DOHH2 (cell line): ENCODE measurements at regions not wholly inside any gene's neighbourhood (a gene's known extent, or its start where the extent isn't known, plus 50 kb on each side); places are given as distances from the start of the nearest gene placed in this dataset.

Source experiments
- H3F3A ChIP-seq: fragments of 200-600 bp; sonication (generic), shearing (Covaris generic); 2 replicates; pipeline ENCODE4 v1.6.0; 2016; ENCODE audit warnings: antibody characterized with exemption, mild to moderate bottlenecking; ENCODE audit not compliant: control insufficient read depth, insufficient read depth
- H3K27ac ChIP-seq: fragments of 200-600 bp; sonication (generic); 2 replicates; pipeline ENCODE4 v1.5.1; 2014; ENCODE audit warnings: low read depth, mild to moderate bottlenecking, low read length, moderate library complexity
- H3K27me3 ChIP-seq: fragments of 200-600 bp; sonication (generic); 2 replicates; pipeline ENCODE4 v1.6.1; 2014; ENCODE audit warnings: mild to moderate bottlenecking, low read length, mixed read lengths; ENCODE audit not compliant: control insufficient read depth
- H3K36me3 ChIP-seq: fragments of 200-600 bp; sonication (generic); 2 replicates; pipeline ENCODE4 v1.6.1; 2014; ENCODE audit warnings: mild to moderate bottlenecking, low read length, moderate library complexity, mixed read lengths; ENCODE audit not compliant: control insufficient read depth
- H3K4me1 ChIP-seq: fragments of 200-600 bp; sonication (generic); 2 replicates; pipeline ENCODE4 v1.6.1; 2014; ENCODE audit warnings: mild to moderate bottlenecking, low read length, mixed read lengths; ENCODE audit not compliant: control insufficient read depth
- H3K4me2 ChIP-seq: fragments of 200-600 bp; sonication (generic); 2 replicates; pipeline ENCODE4 v1.6.0; 2014; ENCODE audit warnings: mild to moderate bottlenecking, low read length, moderate library complexity
- H3K4me3 ChIP-seq: fragments of 200-600 bp; sonication (generic); 2 replicates; pipeline ENCODE4 v1.5.1; 2014; ENCODE audit warnings: mild to moderate bottlenecking, low read length, mixed read lengths
- H3K79me2 ChIP-seq: fragments of 200-600 bp; sonication (generic); 2 replicates; pipeline ENCODE4 v1.6.1; 2014; ENCODE audit warnings: mild to moderate bottlenecking, low read length, mixed read lengths; ENCODE audit not compliant: control insufficient read depth
- H3K9me2 ChIP-seq: fragments of 200-600 bp; sonication (generic); replicated peaks from 2 replicates; pipeline ENCODE4 v1.6.1; 2014; ENCODE audit warnings: mild to moderate bottlenecking, low read length, mixed read lengths; ENCODE audit not compliant: control insufficient read depth
- H3K9me3 ChIP-seq: fragments of 200-600 bp; sonication (generic); 2 replicates; pipeline ENCODE4 v1.6.1; 2014; ENCODE audit warnings: antibody characterized with exemption, low read length, mixed read lengths; ENCODE audit not compliant: control insufficient read depth, insufficient read depth
- H4K20me1 ChIP-seq: fragments of 200-600 bp; sonication (generic); 2 replicates; pipeline ENCODE4 v1.6.0; 2014; ENCODE audit warnings: low read depth, mild to moderate bottlenecking, antibody characterized with exemption, low read length, moderate library complexity; ENCODE audit not compliant: control insufficient read depth, insufficient read depth
- CTCF ChIP-seq: fragments of 200-600 bp; sonication (generic); IDR thresholded peaks from one replicate; pipeline ENCODE4 v1.5.1; 2014; ENCODE audit warnings: antibody characterized with exemption, mild to moderate bottlenecking, low read depth, low read length; ENCODE audit not compliant: poor library complexity, severe bottlenecking
- EZH2phosphoT487 ChIP-seq: fragments of 200-600 bp; sonication (generic); IDR thresholded peaks from 2 replicates; pipeline ENCODE4 v1.6.1; 2017; ENCODE audit warnings: borderline replicate concordance, mild to moderate bottlenecking, antibody characterized with exemption, low read length, moderate library complexity, mixed read lengths

- Histone ChIP-seq H3K9me2 (no peaks in the 10 kb centered on the region), H3K27me3 (no peaks in the 10 kb centered on the region), H3K36me3 (no peaks in the 10 kb centered on the region), H3K4me3 (no peak overlapping the region), H3K27ac (no peak overlapping the region), H3K9me3 (no peaks in the 10 kb centered on the region), H3F3A (no peaks in the 10 kb centered on the region), H3K4me1 (no peaks in the 10 kb centered on the region), H3K79me2 (no peaks in the 10 kb centered on the region), H4K20me1 (no peaks in the 10 kb centered on the region), H3K4me2 (no peak overlapping the region)
- TF ChIP-seq CTCF (no peak), EZH2phosphoT487 (no peak)
These were observed 1036.6 kb downstream of the NTRK3 start for GRCh38 chr15:87219650-87220615.

GRCh38 chr15:87215100-87215499 lies 1041.4 kb downstream of the NTRK3 start:
- H4K20me1 ChIP-seq, result no peaks in the 10 kb centered on the region
- no peak for TF ChIP-seq CTCF
- no peak for TF ChIP-seq EZH2phosphoT487

GRCh38 chr15:87213626-87214025 lies 1042.9 kb downstream of the NTRK3 start:
- no peaks in the 10 kb centered on the region for H3K79me2 ChIP-seq
- no peaks in the 10 kb centered on the region for H3K27me3 ChIP-seq
- TF ChIP-seq CTCF (no peak), EZH2phosphoT487 (no peak)
- H3F3A ChIP-seq, result no peaks in the 10 kb centered on the region
- no peaks in the 10 kb centered on the region for H3K9me3 ChIP-seq
- H3K4me2 ChIP-seq, result no peak overlapping the region
- no peak overlapping the region for H3K27ac ChIP-seq
- no peak overlapping the region for H3K4me3 ChIP-seq
- no peaks in the 10 kb centered on the region for H3K36me3 ChIP-seq
- H3K4me1 ChIP-seq, result no peaks in the 10 kb centered on the region
- H4K20me1 ChIP-seq, result no peaks in the 10 kb centered on the region
- H3K9me2 ChIP-seq, result no peaks in the 10 kb centered on the region

More at GRCh38 chr15:87215100-87215499, 1041.4 kb downstream of the NTRK3 start:
- no peaks in the 10 kb centered on the region for H3K36me3 ChIP-seq
- H3K4me3 ChIP-seq, result no peak overlapping the region
- H3K27ac ChIP-seq, result no peak overlapping the region
- no peaks in the 10 kb centered on the region for H3F3A ChIP-seq
- no peaks in the 10 kb centered on the region for H3K79me2 ChIP-seq
- no peaks in the 10 kb centered on the region for H3K4me1 ChIP-seq
- no peak overlapping the region for H3K4me2 ChIP-seq
- H3K27me3 ChIP-seq, result no peaks in the 10 kb centered on the region
- no peaks in the 10 kb centered on the region for H3K9me3 ChIP-seq
- H3K9me2 ChIP-seq, result no peaks in the 10 kb centered on the region
